Endothelial cell of umbilical vein (primary cell): ENCODE measurements at regions not wholly inside any gene's neighbourhood (a gene's known extent, or its start where the extent isn't known, plus 50 kb on each side); places are given as distances from the start of the nearest gene placed in this dataset.

Experiments used
- BruUV-seq: library from RNA; stranded (reverse); fragments of 400-500 nt; replicated peaks from 2 replicates; lab custom pipeline; 2021; lab: Mats Ljungman, UMichigan
- CTCF ChIA-PET: fragments of 300-600, 350-600 bp; sonication (Branson Sonifier 250); formaldehyde crosslinking; loops from one replicate; lab custom pipeline; 2021; ENCODE audit warnings: antibody characterized with exemption, inconsistent platforms; lab: Charles Lee
- POLR2A ChIA-PET: fragments of 300-600, 350-600 bp; sonication (Branson Sonifier 250); formaldehyde crosslinking; loops from one replicate; lab custom pipeline; 2021; ENCODE audit warnings: antibody characterized with exemption, inconsistent platforms; lab: Charles Lee
- DNase-seq: peaks from one replicate; pipeline ENCODE4 v3.0.0-alpha.2; 2011; ENCODE audit warnings: low read depth, low spot score
- FAIRE-seq: peaks from 2 replicates; lab custom pipeline; 2011; peaks lifted over from hg19 to GRCh38; lab: Jason Lieb, UNC
- H2AFZ ChIP-seq: 2 replicates; pipeline ENCODE4 v1.6.0; 2012; ENCODE audit warnings: low read depth, low read length, control low read depth, inconsistent platforms
- H3K27ac ChIP-seq: 2 replicates; pipeline ENCODE4 v1.5.1; 2011; ENCODE audit warnings: low read depth, mild to moderate bottlenecking, control low read depth, low read length, moderate library complexity; ENCODE audit not compliant: insufficient read depth
- H3K27me3 ChIP-seq, 2 experiments: 2 replicates each; pipeline versions ENCODE4 v1.6.0 to v1.6.1; 2011; ENCODE audit warnings: low read length in 2 of 2, mixed read lengths in 1 of 2; ENCODE audit not compliant: control insufficient read depth in 2 of 2, insufficient read depth in 2 of 2
- H3K36me3 ChIP-seq, 2 experiments: 2 replicates in 1 of 2; 3 replicates in 1 of 2; pipeline ENCODE4 v1.5.1; 2011; ENCODE audit warnings: low read length in 2 of 2, mild to moderate bottlenecking in 1 of 2, moderate library complexity in 1 of 2; ENCODE audit not compliant: control insufficient read depth in 2 of 2, insufficient read depth in 2 of 2; ENCODE audit errors: extremely low read depth in 1 of 2
- H3K4me1 ChIP-seq: 3 replicates; pipeline ENCODE4 v1.5.1; 2011; ENCODE audit warnings: mild to moderate bottlenecking, low read length; ENCODE audit not compliant: control insufficient read depth, insufficient read depth; ENCODE audit errors: extremely low read depth
- H3K4me2 ChIP-seq: 2 replicates; pipeline ENCODE4 v1.6.1; 2011; ENCODE audit warnings: low read length, control low read depth, mixed read lengths; ENCODE audit not compliant: insufficient read depth
- H3K4me3 ChIP-seq, 3 experiments: fragments of 200-600 bp in 1 of 3; sonication (generic), shearing (Covaris generic) in 1 of 3; replicated peaks in 1 of 3; 2 replicates each; pipeline ENCODE4 v1.5.1; 2011 to 2016; ENCODE audit warnings: control low read depth in 3 of 3, low read length in 3 of 3, mild to moderate bottlenecking in 2 of 3, inconsistent platforms in 1 of 3, low read depth in 1 of 3, moderate library complexity in 1 of 3; ENCODE audit not compliant: insufficient read depth in 1 of 3
- H3K79me2 ChIP-seq: 2 replicates; pipeline ENCODE4 v1.6.0; 2012; ENCODE audit warnings: low read length, inconsistent platforms; ENCODE audit not compliant: control insufficient read depth, insufficient read depth
- H3K9ac ChIP-seq: replicated peaks from 2 replicates; pipeline ENCODE3; 2011; ENCODE audit warnings: low read length, control low read depth; ENCODE audit not compliant: insufficient read depth; ENCODE audit errors: extremely low read depth
- H3K9me1 ChIP-seq: replicated peaks from 3 replicates; pipeline ENCODE4 v1.6.0; 2011; ENCODE audit warnings: mild to moderate bottlenecking, low read length; ENCODE audit not compliant: control insufficient read depth, insufficient read depth; ENCODE audit errors: extremely low read depth
- H3K9me3 ChIP-seq: replicated peaks from 2 replicates; pipeline ENCODE4 v1.5.1; 2012; ENCODE audit warnings: low read length, inconsistent platforms; ENCODE audit not compliant: control insufficient read depth, insufficient read depth
- H4K20me1 ChIP-seq: replicated peaks from 2 replicates; pipeline ENCODE3; 2011; ENCODE audit warnings: mild to moderate bottlenecking, low read length; ENCODE audit not compliant: control insufficient read depth, insufficient read depth; ENCODE audit errors: extremely low read depth
- EZH2 ChIP-seq: IDR thresholded peaks from 2 replicates; pipeline ENCODE4 v1.6.1; 2012; ENCODE audit warnings: borderline replicate concordance, low read depth, mild to moderate bottlenecking, moderate library complexity, low read length, inconsistent platforms; ENCODE audit not compliant: severe bottlenecking
- FOS ChIP-seq: IDR thresholded peaks from 2 replicates; pipeline ENCODE4 v1.6.1; 2011; ENCODE audit warnings: mild to moderate bottlenecking, low read length, moderate library complexity, borderline replicate concordance; ENCODE audit not compliant: insufficient read depth
- GATA2 ChIP-seq: IDR thresholded peaks from 2 replicates; pipeline ENCODE4 v1.7.0; 2011; ENCODE audit warnings: low read depth, mild to moderate bottlenecking, moderate library complexity, mixed read lengths, low read length; ENCODE audit not compliant: insufficient read length, insufficient read depth
- JUN ChIP-seq: IDR thresholded peaks from 2 replicates; pipeline ENCODE4 v1.6.1; 2011; ENCODE audit warnings: borderline replicate concordance, low read depth; ENCODE audit not compliant: insufficient read length, insufficient read depth
- MAX ChIP-seq: IDR thresholded peaks from 2 replicates; pipeline ENCODE4 v1.6.1; 2011; ENCODE audit not compliant: insufficient read depth, insufficient read length
- MYC ChIP-seq: IDR thresholded peaks from one replicate; pipeline ENCODE4 v1.6.1; 2011; ENCODE audit warnings: mild to moderate bottlenecking, low read depth, low read length
- POLR2A ChIP-seq: IDR thresholded peaks from 2 replicates; pipeline ENCODE4 v1.6.1; 2012; ENCODE audit warnings: low read depth, mild to moderate bottlenecking, control low read depth, low read length
- POLR2AphosphoS5 ChIP-seq: IDR thresholded peaks from 2 replicates; pipeline ENCODE4 v1.6.1; 2012; ENCODE audit warnings: low read depth, mild to moderate bottlenecking, control low read depth, low read length, moderate library complexity; ENCODE audit not compliant: insufficient read depth
- dilution Hi-C: fragments of 300-500 bp; cut with MboI; formaldehyde crosslinking; loops from one replicate; pipeline ENCODE4 v1.15.0; 2019; ENCODE audit warnings: low sequenced_read_pairs; ENCODE audit not compliant: extremely low pct_ligation_motif_present
- intact Hi-C: fragments of 100-400 bp; cut with micrococcal nuclease; formaldehyde crosslinking; loops from one replicate; pipeline ENCODE4 v1.10.0; 2022
- TF ChIP-seq, protein P1 (sequence below), 2 donors: IDR thresholded peaks; 1 replicate in 1 of 2; 2 replicates in 1 of 2; pipeline ENCODE4 v1.5.1; 2011; ENCODE audit warnings: low read length in 2 of 2, mild to moderate bottlenecking in 2 of 2, moderate library complexity in 2 of 2, control low read depth in 1 of 2, inconsistent platforms in 1 of 2, low read depth in 1 of 2; ENCODE audit not compliant: insufficient read depth in 1 of 2; ENCODE audit errors: extremely low read depth in 1 of 2

DNA sequence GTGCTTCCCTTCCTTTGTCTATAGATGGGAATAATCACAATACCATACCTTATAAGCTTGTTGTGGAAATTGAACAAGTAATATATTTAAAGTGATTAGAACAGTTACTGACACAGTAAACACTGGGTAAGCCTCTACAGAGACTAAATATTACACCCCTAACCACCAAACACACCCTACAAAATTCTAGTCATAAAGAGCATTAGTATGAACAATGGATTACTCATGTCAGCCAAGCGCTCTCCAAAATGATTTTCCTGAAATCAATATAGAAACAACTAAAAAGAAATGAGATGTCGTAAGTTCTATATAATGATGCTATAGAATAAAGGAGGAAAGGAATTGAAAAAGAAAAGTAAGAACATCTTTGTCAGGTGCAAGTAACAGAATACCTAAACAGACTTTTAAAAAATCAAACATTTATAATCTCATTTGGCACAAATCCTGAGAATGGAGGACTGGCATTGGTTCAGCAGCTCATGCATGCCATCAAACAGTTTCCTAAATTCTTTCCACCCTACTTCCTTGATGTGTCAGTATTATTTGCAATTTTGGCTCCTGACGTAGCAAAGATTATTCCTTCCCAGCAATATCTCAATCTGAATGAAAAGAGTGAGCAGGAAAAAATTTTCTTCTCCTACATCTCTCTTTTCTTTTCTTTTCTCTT, 118.0 kb downstream of the SINHCAF start:
- ChIA-PET POLR2A (no interaction called here), CTCF (no interaction called here)
- Histone ChIP-seq H3K79me2 (no peaks in the 10 kb centered on the region), H3K4me1 (no peaks in the 10 kb centered on the region), H4K20me1 (no peaks in the 10 kb centered on the region), H3K27me3 (peaks cover 11 to 13% of the 10 kb centered on the region in 2 experiments), H3K9me3 (no peaks in the 10 kb centered on the region), H3K4me2 (no peak overlapping the region), H3K36me3 (no peaks in the 10 kb centered on the region), H3K9me1 (no peaks in the 10 kb centered on the region), H3K9ac (no peak overlapping the region), H2AFZ (no peak overlapping the region), H3K4me3 (no peak overlapping the region), H3K27ac (no peak overlapping the region)
- intact Hi-C loops (no loop called here), dilution Hi-C loops (no loop called here)
- no TSS peak for BruUV-seq
- no peak for DNase-seq
- TF ChIP-seq MYC (no peak), JUN (no peak)
- no peak for FAIRE-seq

- dilution Hi-C loops (no loop called here), intact Hi-C loops (no loop called here)
- FAIRE-seq = no peak
- DNase-seq = no peak
- Histone ChIP-seq H3K4me3 (no peak overlapping the region), H3K4me1 (no peaks in the 10 kb centered on the region), H3K36me3 (no peaks in the 10 kb centered on the region), H3K9me3 (no peaks in the 10 kb centered on the region), H3K9me1 (no peaks in the 10 kb centered on the region), H3K27ac (no peak overlapping the region), H3K79me2 (no peaks in the 10 kb centered on the region), H3K27me3 (peaks cover 0 to 3% of the 10 kb centered on the region in 2 experiments), H2AFZ (no peak overlapping the region), H4K20me1 (no peaks in the 10 kb centered on the region), H3K4me2 (no peak overlapping the region), H3K9ac (no peak overlapping the region)
- CTCF ChIA-PET = interaction anchor here (1.3 to 1.4 kb wide), 2 partner anchors 62 to 224 kb away, joined by 3 to 4 read pairs; no protein-coding TSS in a partner anchor
- TF ChIP-seq EZH2 (no peak), POLR2AphosphoS5 (no peak), FOS (no peak), MYC (no peak), GATA2 (no peak), JUN (no peak), MAX (no peak), POLR2A (no peak)
- TF ChIP-seq, protein P1, sequence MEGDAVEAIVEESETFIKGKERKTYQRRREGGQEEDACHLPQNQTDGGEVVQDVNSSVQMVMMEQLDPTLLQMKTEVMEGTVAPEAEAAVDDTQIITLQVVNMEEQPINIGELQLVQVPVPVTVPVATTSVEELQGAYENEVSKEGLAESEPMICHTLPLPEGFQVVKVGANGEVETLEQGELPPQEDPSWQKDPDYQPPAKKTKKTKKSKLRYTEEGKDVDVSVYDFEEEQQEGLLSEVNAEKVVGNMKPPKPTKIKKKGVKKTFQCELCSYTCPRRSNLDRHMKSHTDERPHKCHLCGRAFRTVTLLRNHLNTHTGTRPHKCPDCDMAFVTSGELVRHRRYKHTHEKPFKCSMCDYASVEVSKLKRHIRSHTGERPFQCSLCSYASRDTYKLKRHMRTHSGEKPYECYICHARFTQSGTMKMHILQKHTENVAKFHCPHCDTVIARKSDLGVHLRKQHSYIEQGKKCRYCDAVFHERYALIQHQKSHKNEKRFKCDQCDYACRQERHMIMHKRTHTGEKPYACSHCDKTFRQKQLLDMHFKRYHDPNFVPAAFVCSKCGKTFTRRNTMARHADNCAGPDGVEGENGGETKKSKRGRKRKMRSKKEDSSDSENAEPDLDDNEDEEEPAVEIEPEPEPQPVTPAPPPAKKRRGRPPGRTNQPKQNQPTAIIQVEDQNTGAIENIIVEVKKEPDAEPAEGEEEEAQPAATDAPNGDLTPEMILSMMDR (IDR thresholded peaks at IDR 0.05; ENCODE audit: extremely low read depth in 1 of 2, insufficient read depth in 1 of 2, low read depth in 1 of 2, low read length in 2 of 2) = no peak
- BruUV-seq = no TSS peak
- POLR2A ChIA-PET = no interaction called here
These were observed 115.8 kb downstream of the SINHCAF start for GRCh38 chr12:31210104-31210503.
